ENCODE measurements at regions not wholly inside any gene's neighbourhood (a gene's known extent, or its start where the extent isn't known, plus 50 kb on each side); places are given as distances from the start of the nearest gene placed in this dataset.

DNA sequence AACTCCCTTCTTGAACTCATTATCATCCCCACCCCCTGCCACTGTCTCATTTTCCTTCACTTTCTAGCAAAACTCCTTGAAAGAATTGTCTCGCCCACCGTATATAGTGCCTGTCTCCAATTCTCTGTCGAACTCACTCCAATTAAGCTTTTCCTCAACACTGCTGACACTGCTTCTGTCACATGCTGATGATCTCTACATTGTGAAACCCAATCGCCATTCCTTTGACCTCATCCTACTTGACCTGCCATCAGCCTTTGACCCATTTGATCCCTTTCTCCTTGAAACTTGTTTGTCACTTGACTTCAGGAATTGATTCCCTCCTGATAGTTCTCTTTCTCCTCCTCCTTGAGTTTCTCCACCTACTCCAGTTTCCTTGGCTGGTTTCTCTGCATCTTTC, 54.8 kb downstream of the CCDC71L start:
- Histone ChIP-seq H3K27me3 (replicated peaks; ENCODE audit: insufficient read depth) (no peaks in the 10 kb centered on the region), H3K9me3 (no peaks in the 10 kb centered on the region), H3K36me3 (no peaks in the 10 kb centered on the region), H3K4me1 (ENCODE audit: control insufficient read depth in 1 of 2, low read depth in 2 of 2) (no peaks in the 10 kb centered on the region), H3K27ac (no peak overlapping the region), H3K4me3 (no peak overlapping the region)
- TF ChIP-seq, protein P1, sequence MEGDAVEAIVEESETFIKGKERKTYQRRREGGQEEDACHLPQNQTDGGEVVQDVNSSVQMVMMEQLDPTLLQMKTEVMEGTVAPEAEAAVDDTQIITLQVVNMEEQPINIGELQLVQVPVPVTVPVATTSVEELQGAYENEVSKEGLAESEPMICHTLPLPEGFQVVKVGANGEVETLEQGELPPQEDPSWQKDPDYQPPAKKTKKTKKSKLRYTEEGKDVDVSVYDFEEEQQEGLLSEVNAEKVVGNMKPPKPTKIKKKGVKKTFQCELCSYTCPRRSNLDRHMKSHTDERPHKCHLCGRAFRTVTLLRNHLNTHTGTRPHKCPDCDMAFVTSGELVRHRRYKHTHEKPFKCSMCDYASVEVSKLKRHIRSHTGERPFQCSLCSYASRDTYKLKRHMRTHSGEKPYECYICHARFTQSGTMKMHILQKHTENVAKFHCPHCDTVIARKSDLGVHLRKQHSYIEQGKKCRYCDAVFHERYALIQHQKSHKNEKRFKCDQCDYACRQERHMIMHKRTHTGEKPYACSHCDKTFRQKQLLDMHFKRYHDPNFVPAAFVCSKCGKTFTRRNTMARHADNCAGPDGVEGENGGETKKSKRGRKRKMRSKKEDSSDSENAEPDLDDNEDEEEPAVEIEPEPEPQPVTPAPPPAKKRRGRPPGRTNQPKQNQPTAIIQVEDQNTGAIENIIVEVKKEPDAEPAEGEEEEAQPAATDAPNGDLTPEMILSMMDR (IDR thresholded peaks at IDR 0.05) = no peak
- no peak for ATAC-seq (ENCODE audit: insufficient number of reproducible peaks, low FRiP score, low read depth)
- no peak for DNase-seq (ENCODE audit: low spot score)

DNA sequence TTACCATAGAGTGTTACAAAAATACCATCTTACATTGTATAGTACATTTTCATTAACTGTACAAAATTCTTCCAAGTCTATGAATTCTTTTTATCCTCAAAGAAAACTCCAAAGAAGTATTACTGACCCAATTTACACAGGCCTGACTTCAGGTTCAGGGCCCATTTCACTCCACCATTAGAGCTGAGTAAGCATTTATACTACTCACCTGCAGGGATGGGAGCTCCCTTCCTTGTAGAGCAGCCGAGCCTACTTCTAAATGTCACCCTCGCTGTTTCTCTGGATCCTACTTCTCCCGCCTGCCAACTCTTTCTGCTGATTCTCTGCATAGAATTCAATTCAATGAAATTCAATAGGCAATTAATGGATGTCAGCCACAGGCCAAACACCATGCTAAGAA, 56.0 kb downstream of the CCDC71L start:
- TF ChIP-seq, protein P1 (IDR thresholded peaks at IDR 0.05) = no peak
- H3K9me3 ChIP-seq = no peaks in the 10 kb centered on the region
- no peaks in the 10 kb centered on the region for H3K4me1 ChIP-seq (ENCODE audit: control insufficient read depth in 1 of 2, low read depth in 2 of 2)
- ATAC-seq (ENCODE audit: insufficient number of reproducible peaks, low FRiP score, low read depth) = no peak
- H3K36me3 ChIP-seq = no peaks in the 10 kb centered on the region
- DNase-seq (ENCODE audit: low spot score) = no peak
- H3K4me3 ChIP-seq = no peak overlapping the region
- H3K27ac ChIP-seq = no peak overlapping the region
- H3K27me3 ChIP-seq (replicated peaks; ENCODE audit: insufficient read depth) = no peaks in the 10 kb centered on the region

DNA sequence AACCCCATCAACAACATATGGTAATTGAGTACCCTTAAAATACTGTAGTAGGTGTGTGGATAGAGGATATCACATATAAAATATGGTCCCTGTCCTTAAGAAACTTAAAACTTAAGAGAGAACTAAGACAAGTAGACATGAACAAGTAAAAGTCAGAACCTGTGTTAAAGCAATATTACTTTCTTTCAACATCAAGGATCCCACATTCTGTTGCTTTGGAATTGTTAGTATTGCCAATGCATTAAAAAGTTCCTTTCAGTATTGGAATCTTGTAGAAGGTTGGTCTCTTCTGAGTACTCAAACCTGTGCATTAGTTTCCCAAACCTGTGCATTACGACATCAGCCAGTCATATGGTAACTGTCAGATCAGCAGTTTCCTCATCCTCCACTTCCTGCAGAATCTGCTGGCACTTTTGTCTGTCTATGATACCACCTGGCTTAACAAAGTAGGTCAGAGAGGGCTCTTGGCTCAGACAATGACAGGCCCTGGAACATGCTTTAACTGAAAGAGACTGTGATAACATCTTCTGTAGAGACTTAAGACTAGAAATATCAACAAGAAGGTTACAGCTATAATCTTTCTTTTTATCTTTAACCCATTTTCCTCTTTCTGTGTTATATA, 56.5 kb downstream of the CCDC71L start:
- no peaks in the 10 kb centered on the region for H3K9me3 ChIP-seq
- H3K36me3 ChIP-seq = no peaks in the 10 kb centered on the region
- ATAC-seq (ENCODE audit: insufficient number of reproducible peaks, low FRiP score, low read depth) (no peak), DNase-seq (ENCODE audit: low spot score) (no peak)
- H3K4me1 ChIP-seq (ENCODE audit: control insufficient read depth in 1 of 2, low read depth in 2 of 2) = no peaks in the 10 kb centered on the region
- TF ChIP-seq, protein P1 (IDR thresholded peaks at IDR 0.05) = no peak
- no peak overlapping the region for H3K27ac ChIP-seq
- no peak overlapping the region for H3K4me3 ChIP-seq
- no peaks in the 10 kb centered on the region for H3K27me3 ChIP-seq (replicated peaks; ENCODE audit: insufficient read depth)

DNA sequence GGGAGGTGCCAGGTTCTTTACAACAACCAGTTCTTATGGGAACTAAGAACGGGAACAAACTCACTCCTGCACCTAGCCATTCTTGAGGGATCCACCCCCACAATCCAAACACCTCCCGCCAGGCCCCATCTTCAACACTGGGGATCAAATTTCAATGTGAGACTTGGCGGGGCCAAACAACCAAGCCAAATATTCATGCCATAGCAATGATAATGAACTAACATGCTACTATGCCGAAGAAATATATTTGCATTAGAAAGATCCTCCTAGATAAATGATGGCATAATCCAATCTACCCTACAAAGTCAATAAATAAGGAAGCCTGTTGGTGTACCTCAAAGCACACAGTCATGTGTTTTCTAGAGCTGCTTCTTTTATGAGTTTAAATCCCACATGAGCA, 57.6 kb downstream of the CCDC71L start:
- no peaks in the 10 kb centered on the region for H3K9me3 ChIP-seq
- H3K27me3 ChIP-seq (replicated peaks; ENCODE audit: insufficient read depth) = no peaks in the 10 kb centered on the region
- no peak overlapping the region for H3K4me3 ChIP-seq
- ATAC-seq (ENCODE audit: insufficient number of reproducible peaks, low FRiP score, low read depth) (no peak), DNase-seq (ENCODE audit: low spot score) (no peak)
- TF ChIP-seq, protein P1 (IDR thresholded peaks at IDR 0.05) = no peak
- H3K27ac ChIP-seq = no peak overlapping the region
- no peaks in the 10 kb centered on the region for H3K4me1 ChIP-seq (ENCODE audit: control insufficient read depth in 1 of 2, low read depth in 2 of 2)
- H3K36me3 ChIP-seq = no peaks in the 10 kb centered on the region

DNA sequence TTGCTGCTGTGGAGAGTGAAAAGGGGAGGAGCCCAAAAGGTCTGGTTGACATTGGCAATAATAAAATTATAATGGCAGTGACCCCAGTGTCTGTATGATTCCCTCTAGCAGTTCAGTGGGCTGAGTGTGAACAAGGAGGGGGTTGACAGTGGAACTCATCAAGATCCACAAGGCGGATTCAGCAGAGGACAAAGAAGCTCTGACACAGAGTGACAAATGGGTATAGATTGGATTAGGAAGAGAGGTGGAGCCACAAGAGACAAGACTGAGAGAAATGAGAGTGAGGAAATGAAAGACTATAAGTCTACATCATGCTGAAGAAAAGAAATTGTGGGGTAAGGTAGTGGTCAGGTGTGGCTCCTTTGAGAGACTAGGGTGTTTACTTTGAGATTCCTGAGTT, 58.9 kb downstream of the CCDC71L start:
- TF ChIP-seq, protein P1 (IDR thresholded peaks at IDR 0.05) = no peak
- no peaks in the 10 kb centered on the region for H3K9me3 ChIP-seq
- H3K4me1 ChIP-seq (ENCODE audit: control insufficient read depth in 1 of 2, low read depth in 2 of 2) = no peaks in the 10 kb centered on the region
- no peak overlapping the region for H3K27ac ChIP-seq
- no peaks in the 10 kb centered on the region for H3K27me3 ChIP-seq (replicated peaks; ENCODE audit: insufficient read depth)
- no peak for DNase-seq (ENCODE audit: low spot score)
- no peaks in the 10 kb centered on the region for H3K36me3 ChIP-seq
- H3K4me3 ChIP-seq = no peak overlapping the region
- ATAC-seq (ENCODE audit: insufficient number of reproducible peaks, low FRiP score, low read depth) = no peak

Data from thoracic aorta (tissue), 2 donors.